HG03139 (cell line): ENCODE measurements at regions not wholly inside any gene's neighbourhood (a gene's known extent, or its start where the extent isn't known, plus 50 kb on each side); places are given as distances from the start of the nearest gene placed in this dataset.

Experiments used
- ATAC-seq: cut with Tn5 transposase; IDR thresholded peaks from one replicate; pipeline ENCODE4 v1.9.1; 2021; ENCODE audit not compliant: unreplicated experiment

DNA sequence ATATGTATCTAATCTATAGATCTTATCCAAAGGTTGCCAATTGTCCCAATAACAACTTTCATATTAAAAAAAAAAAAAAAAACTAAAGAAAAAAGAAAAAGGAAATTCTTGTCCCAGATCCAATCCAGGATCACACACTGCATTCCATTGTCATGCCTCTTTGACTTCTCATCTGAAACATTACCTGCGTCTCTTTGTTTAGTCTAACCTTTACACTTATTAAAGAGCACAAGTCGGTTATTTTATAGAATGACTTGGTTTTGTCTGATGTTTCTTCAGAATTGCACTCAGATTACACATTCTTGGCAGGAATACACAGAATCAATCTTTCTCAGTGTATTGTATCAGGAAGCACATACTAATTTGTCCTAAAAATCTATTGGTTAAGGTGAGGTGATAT, 392.5 kb upstream of the KLHL29 start:
- no peak for ATAC-seq

DNA sequence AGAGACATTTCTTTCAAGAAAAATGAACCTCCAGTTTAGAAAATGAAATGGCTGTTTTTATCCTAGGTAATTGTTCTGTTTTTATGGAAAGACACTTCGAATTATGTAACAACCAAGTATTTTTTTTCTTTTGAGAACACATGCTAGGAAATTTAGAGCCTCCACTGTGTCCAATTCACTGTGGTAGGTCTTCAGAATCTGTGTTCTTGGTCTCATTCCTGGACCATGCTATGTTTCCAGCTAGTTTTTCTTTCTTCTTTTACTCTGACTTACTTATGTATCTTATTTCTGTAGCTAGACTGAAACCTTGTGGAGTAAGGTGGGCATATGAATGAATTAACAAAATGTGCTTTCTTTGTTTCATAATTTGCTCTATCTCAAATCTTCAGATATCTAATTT, 391.7 kb upstream of the KLHL29 start:
- ATAC-seq: no peak

DNA sequence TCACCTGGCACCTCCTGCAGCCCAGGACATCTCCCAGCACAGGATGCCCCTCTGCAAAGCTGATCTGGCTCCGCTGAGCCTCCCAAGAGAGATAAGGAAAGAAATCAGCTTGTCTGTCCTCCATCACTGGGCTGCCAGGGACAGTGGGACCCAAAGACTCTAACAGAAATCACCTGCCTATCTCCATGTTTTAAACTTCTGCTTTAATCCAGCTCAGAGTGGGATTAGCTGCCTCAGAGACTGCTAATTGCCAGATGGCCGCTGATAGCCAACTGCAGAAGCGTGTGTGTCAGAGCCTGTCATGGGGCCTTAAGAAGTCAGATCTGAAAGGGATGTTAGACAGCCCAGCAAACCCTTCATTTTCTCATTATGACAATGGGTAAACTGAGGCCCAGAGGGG, 389.4 kb upstream of the KLHL29 start:
- ATAC-seq: no peak

DNA sequence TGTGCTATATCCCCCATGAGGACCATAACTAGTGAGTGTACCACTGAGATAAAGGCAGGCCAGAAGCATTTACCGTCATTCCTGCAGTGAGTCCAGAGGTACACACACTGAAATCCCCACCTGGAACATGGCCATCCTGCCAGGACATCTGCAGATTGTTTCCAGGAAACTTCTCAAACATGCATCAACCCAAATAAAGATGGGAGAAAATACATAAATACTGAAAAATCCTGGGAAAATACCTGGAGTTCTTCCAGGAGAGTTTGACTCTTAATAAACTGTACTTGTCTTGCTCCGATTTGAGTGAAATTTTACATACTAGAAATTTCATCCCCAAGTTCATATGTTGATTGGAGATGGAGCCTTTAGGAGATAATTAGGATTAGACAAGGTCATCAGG, 388.1 kb upstream of the KLHL29 start:
- no peak for ATAC-seq

DNA sequence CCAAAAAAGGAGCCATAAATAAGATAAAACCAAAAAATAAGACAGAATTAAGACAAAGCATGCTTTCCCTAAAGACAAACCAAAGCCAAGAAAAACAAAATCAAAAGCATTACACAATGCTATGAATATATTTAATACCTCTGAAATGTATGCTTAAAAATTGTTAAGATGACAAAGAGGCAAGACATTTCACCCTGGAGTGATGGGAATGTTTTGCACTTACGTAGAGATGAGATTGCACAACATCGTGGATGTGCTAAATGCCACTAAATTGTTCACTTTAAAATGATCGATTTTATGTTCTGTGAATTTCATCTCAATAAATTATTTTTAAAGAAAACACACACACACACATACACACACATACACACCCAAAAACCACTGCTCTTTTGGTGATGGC, 386.6 kb upstream of the KLHL29 start:
- ATAC-seq: no peak

DNA sequence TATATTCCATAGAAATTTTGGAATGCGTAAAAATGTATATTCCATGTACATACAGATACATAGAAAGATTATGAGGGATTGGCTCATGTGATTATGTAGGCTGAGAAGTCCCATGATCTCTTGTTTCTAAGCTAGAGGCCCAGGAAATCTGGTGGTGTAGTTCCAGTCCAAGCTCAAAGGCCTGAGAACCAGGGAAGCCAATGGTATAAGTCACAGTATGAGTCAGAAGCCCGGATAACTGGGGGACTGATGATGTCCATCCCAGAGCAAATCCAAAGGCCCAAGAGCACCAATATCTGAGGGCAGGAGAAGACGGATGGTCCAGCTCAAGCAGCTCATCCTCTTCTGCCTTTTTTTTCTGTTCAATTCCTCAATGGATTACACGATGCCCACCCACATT, 385.0 kb upstream of the KLHL29 start:
- ATAC-seq: no peak

DNA sequence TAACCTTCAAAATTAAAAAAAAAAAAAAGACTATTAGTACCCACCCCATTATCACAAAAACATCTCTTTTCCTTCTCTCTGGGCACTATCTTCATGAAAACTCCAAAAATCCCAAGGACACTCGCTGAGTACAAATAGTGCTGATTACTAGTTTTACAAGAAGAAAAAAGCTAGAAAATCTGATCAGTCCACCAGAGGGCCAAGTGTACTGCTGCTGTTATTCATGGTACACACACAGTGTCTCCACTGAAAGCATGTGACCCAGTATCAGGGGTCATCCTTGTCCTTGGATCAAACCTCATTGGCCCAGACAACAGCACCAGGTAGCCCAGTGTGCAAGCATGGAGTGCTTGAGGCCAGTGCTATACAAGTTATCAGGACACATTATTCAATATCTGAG, 382.7 kb upstream of the KLHL29 start:
- ATAC-seq: no peak

DNA sequence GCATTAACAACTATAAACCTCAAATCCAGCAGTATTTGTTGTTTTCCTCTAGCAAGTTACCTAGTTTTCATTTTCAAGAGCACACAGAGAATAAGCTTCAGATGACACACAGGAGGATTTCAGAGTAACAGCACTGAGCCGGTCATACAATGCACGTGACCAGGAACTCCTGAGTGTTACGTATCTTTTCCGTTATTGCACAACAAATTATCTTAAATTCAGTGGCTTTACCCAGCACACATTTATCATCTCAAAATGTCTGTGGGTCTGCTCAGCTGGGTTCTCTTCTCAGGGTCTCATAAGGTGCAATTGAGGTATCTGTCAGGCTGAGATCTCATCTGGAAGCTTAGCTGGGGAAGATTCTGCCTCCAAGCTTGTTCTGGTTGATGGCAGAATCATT, 379.5 kb upstream of the KLHL29 start:
- ATAC-seq: no peak

DNA sequence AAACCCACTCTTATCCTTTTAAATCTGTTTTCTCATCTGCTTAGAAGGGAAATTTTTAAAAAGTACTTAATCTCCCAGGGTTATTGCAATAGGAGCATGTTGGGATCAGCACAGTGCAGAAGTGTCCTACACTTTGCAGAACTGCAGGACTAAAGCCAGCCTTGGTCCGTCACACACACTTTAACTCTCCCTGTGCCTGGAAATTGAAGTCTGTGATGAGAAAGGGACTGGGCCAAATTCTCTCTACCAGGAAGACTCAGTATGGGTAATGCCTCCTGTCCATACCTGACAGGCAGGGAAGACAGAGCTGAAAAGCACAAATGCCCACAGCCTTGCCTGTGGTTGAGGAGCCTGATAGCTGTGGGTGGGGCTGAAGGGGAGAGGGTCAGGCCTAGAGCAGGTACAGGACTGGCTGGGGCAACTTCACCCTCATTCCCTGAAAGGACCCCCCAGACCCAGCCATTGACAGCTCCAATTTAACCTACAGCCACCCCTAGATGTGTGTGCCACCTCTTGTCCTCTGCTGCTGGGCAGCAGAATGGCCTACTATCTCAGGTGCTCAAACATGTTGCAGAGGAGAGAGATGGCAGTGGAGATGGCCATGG, 377.2 kb upstream of the KLHL29 start:
- no peak for ATAC-seq

DNA sequence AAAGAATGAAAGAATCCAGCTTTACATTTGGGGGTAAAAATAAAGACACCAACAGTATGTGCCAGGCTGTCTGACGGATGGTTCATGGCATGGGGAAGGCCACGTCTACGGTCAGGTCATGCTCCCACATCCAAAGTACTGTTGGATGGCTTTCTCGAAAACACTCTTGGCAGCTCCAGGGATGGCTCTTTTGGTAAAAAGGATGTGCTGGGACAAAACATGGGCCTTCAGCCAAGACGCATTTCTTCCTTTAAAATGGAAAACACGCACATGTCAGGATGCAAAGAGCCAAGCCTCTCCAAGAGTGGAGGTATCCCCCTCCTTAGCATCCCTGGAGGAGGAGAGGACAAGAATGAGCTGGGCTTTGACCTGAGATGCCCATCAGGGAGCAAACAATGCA, 376.5 kb upstream of the KLHL29 start:
- ATAC-seq: no peak

DNA sequence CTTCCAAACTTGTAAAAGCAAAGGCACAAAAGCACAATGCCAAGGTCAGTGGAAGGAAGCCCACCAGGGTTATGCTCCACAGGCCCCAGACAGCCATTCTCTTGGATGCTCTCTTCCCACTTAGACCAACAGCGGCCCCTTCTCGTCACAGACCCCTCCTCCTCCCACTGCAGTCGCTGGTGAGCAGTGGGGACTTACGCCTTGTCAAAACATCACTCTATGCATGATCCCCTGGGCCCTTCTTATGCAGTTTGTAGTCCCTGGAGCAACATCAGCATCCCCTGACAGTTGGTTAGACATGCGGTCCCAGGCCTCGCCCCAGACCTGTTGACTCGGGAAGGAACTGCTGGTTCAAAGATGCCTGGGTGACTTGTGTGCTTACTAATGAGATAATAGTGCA, 376.0 kb upstream of the KLHL29 start:
- ATAC-seq: no peak

DNA sequence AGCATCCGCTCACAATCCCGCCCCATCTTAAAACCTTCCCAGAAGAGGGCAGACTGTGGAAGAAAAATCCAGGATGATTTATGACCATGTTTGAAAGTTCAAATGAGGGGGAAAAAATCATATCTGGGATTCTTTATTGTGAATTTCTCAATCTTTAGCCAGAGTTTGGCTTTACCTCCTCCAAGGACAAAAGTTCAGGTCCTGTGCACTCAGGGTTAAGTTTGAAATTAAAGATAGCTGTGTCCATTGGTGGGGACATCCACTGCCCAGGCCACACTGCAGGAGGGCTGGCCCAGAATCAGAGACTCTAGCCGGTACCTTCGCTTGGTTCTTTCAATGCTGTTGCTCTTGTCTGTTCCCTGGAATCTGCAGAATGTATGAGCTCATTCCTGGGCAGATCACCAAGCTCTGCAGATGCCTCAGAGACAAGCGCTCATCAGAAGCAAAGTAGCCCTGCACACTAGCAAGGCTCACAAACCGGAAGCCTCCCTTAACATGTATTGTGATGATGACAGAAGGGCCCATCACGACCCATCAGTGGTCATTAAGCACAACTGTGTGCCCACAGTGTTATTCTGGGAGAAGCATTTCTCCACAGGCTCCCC, 375.3 kb upstream of the KLHL29 start:
- ATAC-seq: no peak

DNA sequence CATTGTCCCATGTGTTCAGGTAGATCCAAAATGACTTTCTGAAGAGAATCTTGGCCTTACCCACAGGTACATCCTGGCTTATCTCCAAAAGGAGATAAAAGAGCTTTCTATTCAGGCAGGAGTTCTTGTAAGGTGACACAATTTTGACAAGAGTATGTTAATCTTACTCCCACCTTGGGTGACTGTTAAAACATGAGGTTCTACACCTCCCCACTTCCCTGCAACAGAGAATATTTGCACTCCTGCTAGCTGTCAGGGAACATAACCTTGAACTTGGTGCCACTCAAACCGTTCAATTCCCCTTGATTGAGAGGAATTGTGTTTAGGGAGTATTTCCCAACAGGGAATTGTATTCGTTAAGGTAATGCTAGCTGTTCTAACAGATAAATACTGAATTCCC, 372.5 kb upstream of the KLHL29 start:
- no peak for ATAC-seq

DNA sequence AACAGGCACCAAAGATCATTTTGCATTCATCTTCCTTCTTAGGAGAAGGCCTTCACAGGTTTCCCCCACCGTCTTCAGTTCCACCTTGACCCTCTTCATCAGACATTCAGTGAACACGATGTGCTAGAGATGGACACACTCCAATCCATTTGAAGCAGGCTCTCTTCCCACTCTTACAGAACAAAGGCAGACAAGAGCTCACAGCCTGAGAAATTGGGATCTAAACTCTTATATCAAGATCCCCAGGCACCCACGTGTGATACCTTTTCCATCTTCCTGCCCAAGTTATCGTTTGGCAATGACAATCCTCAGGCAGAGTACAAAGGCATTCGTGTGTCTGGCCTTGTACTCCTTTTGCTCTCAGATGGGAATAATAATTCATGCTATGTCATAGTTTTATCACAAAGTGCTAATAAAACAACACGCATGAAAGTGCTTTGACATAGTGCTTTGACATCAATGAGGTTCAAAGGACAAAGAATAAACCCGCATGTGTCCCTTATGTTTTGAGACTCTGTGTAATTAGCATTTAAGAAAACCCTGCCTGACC, 369.3 kb upstream of the KLHL29 start:
- no peak for ATAC-seq

DNA sequence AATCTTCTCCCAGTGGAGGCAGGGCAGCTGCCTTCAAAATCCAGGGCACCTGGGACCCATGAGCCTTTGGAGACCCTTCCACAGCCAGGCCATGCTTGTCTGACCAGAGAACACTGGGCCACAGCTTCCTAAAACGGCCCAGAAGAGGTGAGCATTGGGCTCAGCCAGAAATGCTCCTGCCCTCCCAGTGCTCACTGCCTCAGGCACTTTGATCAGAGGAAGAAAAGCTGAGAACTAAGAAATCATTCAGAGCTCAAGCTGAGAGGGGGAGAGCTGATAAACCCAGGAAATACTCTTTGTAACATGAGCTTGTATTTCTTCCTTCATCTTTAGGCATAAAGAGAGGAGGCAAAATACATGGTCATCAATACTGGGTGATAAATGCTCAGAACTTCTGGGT, 365.5 kb upstream of the KLHL29 start:
- ATAC-seq: no peak

DNA sequence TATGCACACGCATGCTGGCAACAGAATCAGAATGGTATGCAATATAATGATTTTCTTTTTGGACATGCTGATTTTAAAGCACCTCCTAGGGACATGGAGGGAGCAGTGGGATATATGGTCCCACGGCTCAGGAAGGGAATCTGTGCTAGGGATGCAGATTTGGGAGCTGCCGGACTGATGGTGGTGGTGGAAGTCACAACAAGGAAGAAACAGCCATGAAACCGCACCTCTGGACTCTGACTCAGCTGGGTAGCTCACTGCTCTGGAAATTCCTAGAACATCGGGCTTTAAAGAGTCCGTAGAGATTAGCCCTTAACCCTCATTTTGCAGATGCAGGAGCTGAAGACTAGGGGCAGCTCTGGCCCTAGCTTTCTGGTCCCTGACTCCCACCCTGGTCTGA, 364.3 kb upstream of the KLHL29 start:
- ATAC-seq: no peak

DNA sequence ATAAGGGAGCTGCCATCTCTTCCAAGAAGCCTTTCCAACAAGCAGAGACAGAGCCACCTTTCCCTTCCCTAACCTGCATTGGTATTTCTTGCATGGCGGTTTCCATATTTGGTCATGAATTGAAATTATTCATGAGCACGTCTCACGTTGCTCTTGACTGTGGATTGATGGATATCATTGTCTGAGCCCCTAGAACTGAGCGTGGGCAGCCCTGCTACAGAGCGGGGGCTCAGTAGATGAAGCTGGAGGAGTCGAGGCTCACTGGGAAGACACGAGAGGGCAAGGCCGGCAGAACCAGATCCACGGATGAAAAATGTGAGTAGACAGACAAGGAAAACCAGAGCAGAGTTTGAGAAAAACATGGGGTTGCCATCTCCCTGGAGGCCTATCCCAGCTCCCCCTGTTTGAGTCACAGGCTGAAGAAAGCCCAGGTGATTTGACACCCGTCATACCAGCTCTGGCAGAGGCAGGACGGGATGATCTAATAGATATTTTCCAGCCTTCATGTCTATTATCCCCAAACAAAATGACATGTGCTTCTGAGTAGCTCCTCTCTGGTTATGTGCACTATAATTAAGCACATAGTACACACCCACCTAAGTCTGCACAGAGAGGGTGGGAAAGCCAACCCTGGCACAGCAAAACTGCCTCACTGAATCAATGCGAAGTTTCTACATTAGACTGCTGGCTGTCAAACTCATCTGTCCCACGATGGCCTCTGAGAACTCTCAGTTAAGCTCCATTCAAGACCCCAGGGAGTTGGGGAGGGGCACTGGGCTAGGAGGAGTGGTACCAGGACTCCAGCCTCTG, 363.5 kb upstream of the KLHL29 start:
- ATAC-seq: no peak

DNA sequence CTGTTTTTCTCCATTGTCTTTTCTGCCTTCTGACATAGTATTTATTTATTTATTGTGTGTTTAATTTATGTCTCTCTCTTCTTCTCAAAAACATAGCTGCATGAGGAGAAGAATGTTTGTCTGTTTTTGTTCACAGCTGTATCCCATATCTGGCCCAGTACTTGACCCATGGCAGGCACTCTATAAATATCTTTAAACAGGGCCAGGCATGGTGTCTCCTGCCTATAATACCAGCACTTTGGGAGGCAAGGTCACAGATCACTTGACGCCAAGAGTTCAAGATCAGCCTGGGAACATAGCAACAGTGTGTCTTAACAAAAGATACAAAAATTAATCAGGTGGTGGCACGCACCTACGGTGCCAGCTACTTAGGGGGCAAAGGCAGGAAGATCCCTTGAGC, 361.3 kb upstream of the KLHL29 start:
- no peak for ATAC-seq

DNA sequence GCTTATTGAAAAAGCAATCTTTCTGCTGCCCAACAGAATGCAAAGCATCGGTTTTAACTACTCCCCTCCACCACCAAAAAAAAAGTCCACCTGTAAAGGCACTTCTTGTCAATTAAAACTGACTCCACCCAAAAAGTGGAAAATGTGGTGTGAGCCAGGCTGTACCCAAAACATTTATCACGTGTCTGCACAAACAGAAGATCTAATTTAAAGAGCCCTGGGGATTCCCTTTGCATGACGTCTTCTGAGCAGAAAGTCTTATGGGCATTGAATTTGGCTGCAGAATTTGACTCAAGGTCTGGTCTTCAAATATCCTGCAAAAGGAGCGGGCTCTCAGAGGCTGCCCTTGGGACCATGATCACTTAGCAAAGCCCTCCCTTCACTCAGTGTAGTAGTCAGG, 358.3 kb upstream of the KLHL29 start:
- no peak for ATAC-seq

DNA sequence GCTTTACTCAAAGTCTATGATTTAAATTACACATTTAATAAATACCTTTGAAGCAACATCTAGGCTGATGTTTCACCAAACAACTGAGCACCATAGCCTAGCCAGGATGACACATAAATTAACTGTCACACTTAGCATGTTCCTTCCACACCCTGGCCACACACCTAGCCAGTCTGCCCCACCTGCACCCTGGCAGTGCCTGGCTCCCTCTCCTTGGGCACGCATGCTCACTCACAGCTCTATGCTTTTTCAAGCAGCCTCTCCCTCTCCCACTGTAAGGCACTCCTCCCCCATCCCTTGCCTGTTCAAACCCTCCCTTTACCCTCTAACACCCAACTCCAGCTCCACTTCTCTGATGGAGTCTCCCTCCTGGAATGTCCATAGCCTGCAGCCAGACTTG, 357.6 kb upstream of the KLHL29 start:
- no peak for ATAC-seq

DNA sequence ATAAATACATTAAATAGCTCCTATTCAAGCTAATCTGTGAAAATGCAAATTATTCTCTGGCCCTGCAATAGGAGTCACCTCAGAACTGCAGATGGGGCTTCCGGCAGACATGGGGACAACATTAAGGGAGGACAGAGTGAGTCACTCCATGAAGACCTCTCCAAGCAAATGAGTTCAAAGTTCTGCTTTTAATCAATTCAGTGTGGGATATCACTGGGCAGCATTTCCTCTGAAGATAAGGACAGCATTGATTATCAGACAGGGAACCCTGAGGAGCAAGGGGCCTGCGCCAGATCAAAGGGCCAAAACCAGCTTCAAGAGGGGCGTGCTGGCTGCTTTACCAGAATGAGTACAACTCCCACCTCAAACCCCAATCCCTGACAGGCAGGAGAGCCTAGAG, 356.9 kb upstream of the KLHL29 start:
- no peak for ATAC-seq

DNA sequence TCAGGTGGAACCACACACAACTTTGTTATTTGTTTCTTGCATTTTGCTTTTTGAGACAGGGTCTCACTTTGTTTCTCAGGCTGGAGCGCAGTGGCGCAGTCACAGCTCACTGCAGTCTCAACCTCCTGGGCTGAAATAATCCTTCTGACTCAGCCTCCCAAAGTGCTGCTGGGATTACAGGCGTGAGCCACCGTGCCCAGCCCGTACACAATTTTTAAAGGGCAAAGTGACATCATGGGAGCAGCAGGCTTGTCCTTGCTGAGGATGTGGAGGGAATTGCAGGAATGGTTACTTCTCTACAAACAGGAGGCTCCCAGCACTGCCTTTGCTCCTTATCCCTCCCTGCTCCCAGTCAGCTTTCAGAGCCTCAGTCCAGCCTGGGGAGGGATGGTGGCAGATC, 355.9 kb upstream of the KLHL29 start:
- no peak for ATAC-seq
